H1 (cell line): ENCODE measurements at regions not wholly inside any gene's neighbourhood (a gene's known extent, or its start where the extent isn't known, plus 50 kb on each side); places are given as distances from the start of the nearest gene placed in this dataset.

Experiments used
- CTCF ChIA-PET: fragments of 300-600 bp; sonication (Branson Sonifier 250); formaldehyde crosslinking; loops from one replicate; lab custom pipeline; 2021; ENCODE audit not compliant: partially characterized antibody; lab: Charles Lee
- POLR2A ChIA-PET: fragments of 300-600 bp; sonication (Branson Sonifier 250); formaldehyde crosslinking; loops from one replicate; lab custom pipeline; 2021; ENCODE audit warnings: inconsistent platforms; ENCODE audit not compliant: partially characterized antibody; lab: Charles Lee
- DNase-seq, 2 experiments: peaks; one replicate each; pipeline versions ENCODE4 v3.0.0 to v3.0.0-alpha.2; 2010 to 2022; ENCODE audit warnings: low spot score in 2 of 2, low read depth in 1 of 2, mixed read lengths in 1 of 2
- FAIRE-seq: peaks from 2 replicates; lab custom pipeline; 2011; peaks lifted over from hg19 to GRCh38; lab: Jason Lieb, UNC
- H2AFZ ChIP-seq: 2 replicates; pipeline ENCODE4 v1.8.1; 2012; ENCODE audit warnings: low read length, inconsistent platforms
- H2AK5ac ChIP-seq: 2 replicates; pipeline ENCODE4 v1.6.1; 2013; ENCODE audit warnings: low read depth, low read length
- H2BK120ac ChIP-seq: replicated peaks from 2 replicates; pipeline ENCODE3; 2013; ENCODE audit warnings: low read depth, low read length, inconsistent platforms
- H2BK12ac ChIP-seq: 2 replicates; pipeline ENCODE4 v1.6.1; 2013; ENCODE audit warnings: low read depth, low read length
- H2BK15ac ChIP-seq: 2 replicates; pipeline ENCODE4 v1.6.1; 2013; ENCODE audit warnings: low read length
- H2BK20ac ChIP-seq: 2 replicates; pipeline ENCODE4 v1.6.1; 2013; ENCODE audit warnings: low read length
- H2BK5ac ChIP-seq: 2 replicates; pipeline ENCODE4 v1.6.1; 2013; ENCODE audit warnings: low read depth, low read length
- H3K14ac ChIP-seq: 2 replicates; pipeline ENCODE4 v1.6.1; 2013; ENCODE audit warnings: inconsistent platforms; ENCODE audit not compliant: insufficient read length
- H3K18ac ChIP-seq: 2 replicates; pipeline ENCODE4 v1.6.1; 2013; ENCODE audit warnings: low read length; ENCODE audit errors: extremely low read depth
- H3K23ac ChIP-seq: 2 replicates; pipeline ENCODE4 v1.6.1; 2013; ENCODE audit warnings: inconsistent platforms; ENCODE audit not compliant: insufficient read length
- H3K23me2 ChIP-seq: 2 replicates; pipeline ENCODE4 v1.6.1; 2013; ENCODE audit warnings: low read depth, low read length
- H3K27ac ChIP-seq: 2 replicates; pipeline ENCODE4 v1.6.1; 2011; ENCODE audit warnings: low read depth, low read length, inconsistent platforms
- H3K27me3 ChIP-seq, 4 experiments: replicated peaks in 1 of 4; 1 replicate in 1 of 4; 2 replicates in 3 of 4; pipeline versions ENCODE4 v1.6.1 to v1.8.1; 2011 to 2013; ENCODE audit warnings: low read length in 3 of 4, mild to moderate bottlenecking in 3 of 4, inconsistent platforms in 2 of 4, mixed read lengths in 2 of 4, moderate library complexity in 1 of 4; ENCODE audit not compliant: control insufficient read depth in 3 of 4, insufficient read depth in 3 of 4; ENCODE audit errors: extremely low read depth in 1 of 4
- H3K36me3 ChIP-seq, 4 experiments: 2 replicates each; pipeline versions ENCODE4 v1.6.1 to v1.8.1; 2011 to 2013; ENCODE audit warnings: mild to moderate bottlenecking in 4 of 4, low read length in 3 of 4, moderate library complexity in 2 of 4, control low read depth in 1 of 4, inconsistent platforms in 1 of 4; ENCODE audit not compliant: insufficient read depth in 4 of 4, control insufficient read depth in 2 of 4
- H3K4ac ChIP-seq: replicated peaks from 2 replicates; pipeline ENCODE3; 2013; ENCODE audit warnings: low read length, low read depth, mixed read lengths, inconsistent platforms; ENCODE audit not compliant: insufficient read length
- H3K4me1 ChIP-seq, 4 experiments: replicated peaks in 1 of 4; 1 replicate in 1 of 4; 2 replicates in 3 of 4; pipeline versions ENCODE4 v1.6.1 to v1.8.1; 2011 to 2013; ENCODE audit warnings: low read length in 3 of 4, inconsistent platforms in 2 of 4, mixed read lengths in 1 of 4; ENCODE audit not compliant: insufficient read depth in 4 of 4, control insufficient read depth in 3 of 4
- H3K4me2 ChIP-seq, 2 experiments: 2 replicates each; pipeline versions ENCODE4 v1.6.1 to v1.8.1; 2011 to 2013; ENCODE audit warnings: low read depth in 2 of 2, low read length in 2 of 2, control low read depth in 1 of 2, inconsistent platforms in 1 of 2, mild to moderate bottlenecking in 1 of 2; ENCODE audit not compliant: insufficient read depth in 1 of 2
- H3K4me3 ChIP-seq, 4 experiments: fragments of 200-600, 300-600 bp in 1 of 4; sonication (generic), shearing (Covaris generic), sonication (Bioruptor Twin) in 1 of 4; 2 replicates each; pipeline versions ENCODE4 v1.5.1 to v1.8.1; 2011 to 2016; ENCODE audit warnings: low read length in 4 of 4, low read depth in 3 of 4, control low read depth in 2 of 4, inconsistent platforms in 2 of 4, mild to moderate bottlenecking in 2 of 4, mixed read lengths in 1 of 4, moderate library complexity in 1 of 4; ENCODE audit not compliant: insufficient read depth in 2 of 4; ENCODE audit errors: extremely low read depth in 1 of 4
- H3K56ac ChIP-seq: replicated peaks from 2 replicates; pipeline ENCODE3; 2013; ENCODE audit warnings: low read depth, mild to moderate bottlenecking, mixed read lengths, low read length, inconsistent platforms; ENCODE audit not compliant: insufficient read length
- H3K79me1 ChIP-seq: 2 replicates; pipeline ENCODE4 v1.6.1; 2013; ENCODE audit warnings: low read depth, low read length, control low read depth
- H3K79me2 ChIP-seq, 2 experiments: 2 replicates each; pipeline versions ENCODE4 v1.6.1 to v1.8.1; 2012 to 2013; ENCODE audit warnings: low read length in 2 of 2, mild to moderate bottlenecking in 2 of 2, inconsistent platforms in 1 of 2; ENCODE audit not compliant: insufficient read depth in 2 of 2, control insufficient read depth in 1 of 2
- H3K9ac ChIP-seq, 4 experiments: replicated peaks in 1 of 4; 1 replicate in 1 of 4; 2 replicates in 3 of 4; pipeline versions ENCODE4 v1.6.1 to v1.8.1; 2011 to 2013; ENCODE audit warnings: low read depth in 3 of 4, low read length in 3 of 4, control low read depth in 2 of 4, mild to moderate bottlenecking in 2 of 4, moderate library complexity in 2 of 4, inconsistent platforms in 1 of 4; ENCODE audit errors: extremely low read depth in 1 of 4
- H3K9me3 ChIP-seq, 2 experiments: 2 replicates each; pipeline versions ENCODE4 v1.6.1 to v1.8.1; 2012 to 2013; ENCODE audit warnings: mild to moderate bottlenecking in 2 of 2, moderate library complexity in 2 of 2, control low read depth in 1 of 2, inconsistent platforms in 1 of 2, low read depth in 1 of 2, low read length in 1 of 2, mixed read lengths in 1 of 2; ENCODE audit not compliant: insufficient read depth in 2 of 2
- H4K20me1 ChIP-seq, 2 experiments: replicated peaks in 1 of 2; 2 replicates each; pipeline versions ENCODE3 to v1.8.1; 2011 to 2013; ENCODE audit warnings: inconsistent platforms in 2 of 2, low read length in 2 of 2, mild to moderate bottlenecking in 1 of 2; ENCODE audit not compliant: insufficient read depth in 2 of 2, control insufficient read depth in 1 of 2
- H4K5ac ChIP-seq: 2 replicates; pipeline ENCODE4 v1.6.1; 2013; ENCODE audit warnings: low read length, low read depth, mixed read lengths, inconsistent platforms; ENCODE audit not compliant: insufficient read length
- H4K8ac ChIP-seq: 2 replicates; pipeline ENCODE4 v1.8.0; 2013; ENCODE audit warnings: mild to moderate bottlenecking, moderate library complexity, low read length, inconsistent platforms; ENCODE audit not compliant: insufficient read depth; ENCODE audit errors: extremely low read depth
- H4K91ac ChIP-seq: replicated peaks from 2 replicates; pipeline ENCODE3; 2013; ENCODE audit warnings: low read length, mixed read lengths, inconsistent platforms; ENCODE audit not compliant: insufficient read length
- BACH1 ChIP-seq: IDR thresholded peaks from 2 replicates; pipeline ENCODE4 v1.6.1; 2012; ENCODE audit warnings: low read length, improper control_type of control experiment
- SUZ12 ChIP-seq: fragments of 200-600 bp; sonication (generic); IDR thresholded peaks from 2 replicates; pipeline ENCODE4 v1.6.1; 2012; ENCODE audit warnings: mild to moderate bottlenecking, inconsistent platforms, low read length, moderate library complexity, mixed read lengths

DNA sequence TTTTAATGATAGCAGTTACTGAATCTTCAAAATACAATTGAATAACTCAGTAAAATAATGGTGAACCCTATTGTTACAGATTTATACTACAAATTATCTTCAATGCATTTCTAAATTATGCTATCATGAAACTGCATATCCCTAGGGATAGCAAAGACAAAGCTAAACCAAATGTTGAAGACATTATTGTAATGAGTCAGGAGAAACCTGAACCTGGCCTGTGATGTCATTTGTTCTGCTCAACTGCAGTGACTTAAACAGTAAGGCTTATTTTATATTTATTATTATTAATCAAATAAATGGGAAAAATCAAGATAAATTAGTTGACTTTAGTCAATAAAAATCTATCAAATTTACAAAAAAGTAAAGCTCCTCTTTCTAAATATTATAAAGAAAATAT lies 100.3 kb downstream of the UCHL5 start:
- H3K56ac ChIP-seq: no peak overlapping the region
- no peak overlapping the region for H2AFZ ChIP-seq
- TF ChIP-seq BACH1 (no peak), SUZ12 (no peak)
- TF ChIP-seq, all 59 proteins: peak for 0
- Histone ChIP-seq H2BK15ac (no peak overlapping the region), H3K4me1 (no peaks in the 10 kb centered on the region), H2BK12ac (no peak overlapping the region), H2BK5ac (no peak overlapping the region), H3K27ac (no peak overlapping the region), H3K4me2 (no peak overlapping the region), H4K91ac (no peak overlapping the region), H3K36me3 (no peaks in the 10 kb centered on the region), H3K9me3 (no peaks in the 10 kb centered on the region), H3K18ac (no peak overlapping the region), H3K23ac (no peak overlapping the region), H3K79me1 (no peaks in the 10 kb centered on the region), H2AK5ac (no peak overlapping the region), H3K4ac (no peak overlapping the region), H3K27me3 (no peaks in the 10 kb centered on the region), H3K23me2 (no peaks in the 10 kb centered on the region), H3K14ac (no peak overlapping the region), H3K4me3 (no peak overlapping the region), H4K20me1 (no peaks in the 10 kb centered on the region), H2BK20ac (no peak overlapping the region), H3K9ac (no peak overlapping the region), H4K5ac (no peak overlapping the region), H2BK120ac (no peak overlapping the region), H3K79me2 (no peaks in the 10 kb centered on the region), H4K8ac (no peak overlapping the region)
- ChIA-PET POLR2A (no interaction called here), CTCF (interaction anchor here (1.3 kb wide), 1 partner anchor 98 kb away, joined by 3 read pairs; no protein-coding TSS in a partner anchor)
- FAIRE-seq (no peak), DNase-seq (no peak)
